ENCODE measurements at regions not wholly inside any gene's neighbourhood (a gene's known extent, or its start where the extent isn't known, plus 50 kb on each side); places are given as distances from the start of the nearest gene placed in this dataset.

DNA sequence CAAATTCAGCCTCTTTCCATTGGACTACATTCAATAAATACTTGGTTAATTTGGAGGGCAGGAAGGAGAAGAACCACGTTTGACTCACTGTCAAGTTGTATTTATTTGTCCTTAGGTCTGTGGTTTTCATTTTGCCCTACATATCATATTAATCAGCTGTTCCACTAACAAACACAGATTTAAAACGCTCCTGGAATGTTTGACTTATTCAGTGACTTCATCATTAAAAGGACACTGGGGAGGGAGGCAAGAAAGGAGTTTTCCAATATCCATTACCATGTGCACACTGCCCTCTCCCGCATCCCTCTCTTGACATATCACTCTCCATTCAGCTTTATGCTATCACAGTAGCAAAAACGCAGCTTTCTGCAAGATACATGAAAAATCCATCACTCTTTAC is 98.2 kb upstream of the C1orf87 start:
- TF ChIP-seq, protein P1, sequence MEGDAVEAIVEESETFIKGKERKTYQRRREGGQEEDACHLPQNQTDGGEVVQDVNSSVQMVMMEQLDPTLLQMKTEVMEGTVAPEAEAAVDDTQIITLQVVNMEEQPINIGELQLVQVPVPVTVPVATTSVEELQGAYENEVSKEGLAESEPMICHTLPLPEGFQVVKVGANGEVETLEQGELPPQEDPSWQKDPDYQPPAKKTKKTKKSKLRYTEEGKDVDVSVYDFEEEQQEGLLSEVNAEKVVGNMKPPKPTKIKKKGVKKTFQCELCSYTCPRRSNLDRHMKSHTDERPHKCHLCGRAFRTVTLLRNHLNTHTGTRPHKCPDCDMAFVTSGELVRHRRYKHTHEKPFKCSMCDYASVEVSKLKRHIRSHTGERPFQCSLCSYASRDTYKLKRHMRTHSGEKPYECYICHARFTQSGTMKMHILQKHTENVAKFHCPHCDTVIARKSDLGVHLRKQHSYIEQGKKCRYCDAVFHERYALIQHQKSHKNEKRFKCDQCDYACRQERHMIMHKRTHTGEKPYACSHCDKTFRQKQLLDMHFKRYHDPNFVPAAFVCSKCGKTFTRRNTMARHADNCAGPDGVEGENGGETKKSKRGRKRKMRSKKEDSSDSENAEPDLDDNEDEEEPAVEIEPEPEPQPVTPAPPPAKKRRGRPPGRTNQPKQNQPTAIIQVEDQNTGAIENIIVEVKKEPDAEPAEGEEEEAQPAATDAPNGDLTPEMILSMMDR (IDR thresholded peaks at IDR 0.05): no peak
- no peak for TF ChIP-seq POLR2A (IDR thresholded peaks at IDR 0.05)
